AG04449 (cell line): ENCODE measurements at regions not wholly inside any gene's neighbourhood (a gene's known extent, or its start where the extent isn't known, plus 50 kb on each side); places are given as distances from the start of the nearest gene placed in this dataset.
"Not testable (repeated sequence)": the region's sequence is repeated elsewhere in the genome, so short reads cannot be mapped to it uniquely, and the experiment has no call there.

Experiments used
- CTCF ChIA-PET: fragments of 350-600 bp; formaldehyde crosslinking; extraction: SDS; loops from one replicate; lab custom pipeline; 2021; ENCODE audit warnings: antibody characterized with exemption; lab: Yijun Ruan, JAX
- POLR2A ChIA-PET: fragments of 400-600, 350-600 bp; formaldehyde crosslinking; extraction: SDS; loops from one replicate; lab custom pipeline; 2020; ENCODE audit warnings: antibody characterized with exemption, inconsistent platforms; lab: Yijun Ruan, JAX
- DNase-seq: peaks from one replicate; pipeline ENCODE4 v3.0.0-alpha.2; 2010; ENCODE audit warnings: low read depth, low spot score
- H3K4me3 ChIP-seq: 2 replicates; pipeline ENCODE4 v1.5.1; 2011; ENCODE audit warnings: low read depth, mild to moderate bottlenecking, control low read depth, low read length
- TF ChIP-seq, protein P1 (sequence below): IDR thresholded peaks from one replicate; pipeline ENCODE4 v1.5.1; 2011; ENCODE audit warnings: mild to moderate bottlenecking, moderate library complexity, low read length, control low read depth, inconsistent platforms; ENCODE audit not compliant: insufficient read depth; ENCODE audit errors: missing control alignments

DNA sequence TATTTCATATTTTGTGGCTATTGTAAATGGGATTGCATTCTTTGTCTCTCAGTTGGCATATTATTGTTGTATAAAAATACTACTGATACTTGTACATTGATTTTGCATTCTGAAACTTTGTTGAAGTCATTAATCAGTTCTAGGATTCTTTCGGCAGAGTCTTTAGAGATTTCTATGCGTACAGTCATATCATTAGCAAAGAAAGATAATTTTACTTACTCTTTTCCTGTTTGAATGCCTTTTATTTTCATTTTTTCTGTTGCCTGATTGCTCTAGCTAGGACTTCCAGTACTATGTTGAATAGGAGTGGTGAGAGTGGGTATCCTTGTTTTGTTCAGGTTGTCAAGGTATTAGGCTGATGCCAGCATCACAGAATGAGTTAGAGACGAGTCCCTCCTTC lies 722.0 kb upstream of the PCDH10 start:
- DNase-seq: no peak
- TF ChIP-seq, protein P1, sequence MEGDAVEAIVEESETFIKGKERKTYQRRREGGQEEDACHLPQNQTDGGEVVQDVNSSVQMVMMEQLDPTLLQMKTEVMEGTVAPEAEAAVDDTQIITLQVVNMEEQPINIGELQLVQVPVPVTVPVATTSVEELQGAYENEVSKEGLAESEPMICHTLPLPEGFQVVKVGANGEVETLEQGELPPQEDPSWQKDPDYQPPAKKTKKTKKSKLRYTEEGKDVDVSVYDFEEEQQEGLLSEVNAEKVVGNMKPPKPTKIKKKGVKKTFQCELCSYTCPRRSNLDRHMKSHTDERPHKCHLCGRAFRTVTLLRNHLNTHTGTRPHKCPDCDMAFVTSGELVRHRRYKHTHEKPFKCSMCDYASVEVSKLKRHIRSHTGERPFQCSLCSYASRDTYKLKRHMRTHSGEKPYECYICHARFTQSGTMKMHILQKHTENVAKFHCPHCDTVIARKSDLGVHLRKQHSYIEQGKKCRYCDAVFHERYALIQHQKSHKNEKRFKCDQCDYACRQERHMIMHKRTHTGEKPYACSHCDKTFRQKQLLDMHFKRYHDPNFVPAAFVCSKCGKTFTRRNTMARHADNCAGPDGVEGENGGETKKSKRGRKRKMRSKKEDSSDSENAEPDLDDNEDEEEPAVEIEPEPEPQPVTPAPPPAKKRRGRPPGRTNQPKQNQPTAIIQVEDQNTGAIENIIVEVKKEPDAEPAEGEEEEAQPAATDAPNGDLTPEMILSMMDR: no peak
- POLR2A ChIA-PET: no interaction called here

DNA sequence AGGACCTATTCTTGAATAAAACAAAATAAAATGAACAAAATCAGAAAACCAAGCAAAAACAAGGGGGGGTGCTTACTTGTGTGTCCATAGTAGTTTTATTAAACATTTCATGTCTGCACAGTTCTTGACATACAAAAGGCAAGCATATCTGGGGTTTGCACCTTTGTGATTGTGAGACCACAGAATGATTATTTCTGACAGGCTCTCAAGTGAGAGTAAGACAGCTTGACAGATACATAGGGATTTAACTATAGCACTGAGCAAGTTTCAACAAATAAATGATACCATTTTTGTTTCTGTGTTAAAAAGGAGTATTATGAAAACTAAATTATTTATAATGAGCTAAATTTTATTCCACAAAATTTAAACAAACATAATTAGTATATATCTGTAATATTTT lies 712.0 kb upstream of the PCDH10 start:
- DNase-seq: no peak
- TF ChIP-seq, protein P1: no peak
- ChIA-PET POLR2A (no interaction called here), CTCF (no interaction called here)
- no peak overlapping the region for H3K4me3 ChIP-seq

More for the DNA sequence above, 722.0 kb upstream of the PCDH10 start:
- CTCF ChIA-PET: no interaction called here
- H3K4me3 ChIP-seq: no peak overlapping the region

DNA sequence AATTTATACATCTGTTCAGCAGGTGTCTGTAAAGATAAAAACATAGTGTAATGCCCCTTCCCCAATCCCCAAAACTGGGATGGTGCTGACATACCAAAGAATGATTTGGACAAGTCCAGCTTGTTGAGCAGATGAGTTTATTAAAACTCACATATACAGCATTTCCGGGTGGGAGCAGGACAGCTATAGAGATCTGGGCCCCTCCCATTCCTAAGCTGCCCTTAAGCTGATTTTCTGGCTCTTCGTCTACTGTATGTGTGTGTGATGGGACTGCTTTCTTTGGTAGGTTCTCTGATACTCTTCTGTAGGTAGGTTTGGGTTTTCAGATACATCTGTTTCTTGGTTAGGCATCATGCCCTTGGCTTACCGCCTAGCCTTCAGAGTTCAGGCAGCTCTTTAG lies 703.7 kb upstream of the PCDH10 start:
- H3K4me3 ChIP-seq: no peak overlapping the region
- TF ChIP-seq, protein P1: no peak
- no peak for DNase-seq
- CTCF ChIA-PET: no interaction called here
- POLR2A ChIA-PET: no interaction called here

DNA sequence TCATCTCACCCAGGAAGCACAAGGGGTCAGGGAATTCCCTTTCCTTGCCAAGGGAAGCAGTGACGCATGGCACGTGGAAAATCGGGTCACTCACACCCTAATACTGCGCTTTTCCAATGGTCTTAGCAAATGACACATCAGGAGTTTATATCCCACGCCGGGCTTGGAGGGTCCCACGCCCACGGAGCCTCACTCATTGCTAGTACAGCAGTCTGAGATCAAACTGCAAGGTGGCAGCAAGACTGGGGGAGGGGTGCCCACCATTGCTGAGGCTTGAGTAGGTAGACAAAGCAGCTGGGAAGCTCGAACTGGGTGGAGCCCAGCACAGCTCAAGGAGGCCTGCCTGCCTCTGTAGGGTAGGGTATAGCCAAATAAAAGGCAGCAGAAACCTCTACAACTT lies 691.1 kb upstream of the PCDH10 start:
- POLR2A ChIA-PET, CTCF ChIA-PET, H3K4me3 ChIP-seq, DNase-seq: not testable (repeated sequence)

DNA sequence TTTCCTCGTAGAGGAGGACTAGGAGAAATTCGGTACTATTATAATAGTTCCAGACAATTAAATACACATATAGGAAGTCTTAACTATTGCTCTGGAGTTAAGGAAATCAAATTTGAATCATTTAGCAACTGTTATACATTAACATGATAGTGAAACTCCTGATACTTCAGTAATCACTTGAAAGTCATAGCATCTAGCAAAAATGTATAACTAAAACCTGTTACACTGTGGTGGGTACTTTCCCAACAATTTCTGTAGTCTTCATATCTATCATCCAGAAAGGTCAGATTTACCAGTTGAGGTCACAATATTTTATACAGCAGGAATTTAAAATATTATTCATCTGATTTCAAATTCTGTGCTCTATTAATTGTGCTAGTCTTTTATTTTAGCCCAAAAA lies 669.6 kb upstream of the PCDH10 start:
- no peak for DNase-seq
- TF ChIP-seq, protein P1: no peak
- no peak overlapping the region for H3K4me3 ChIP-seq
- CTCF ChIA-PET: no interaction called here
- POLR2A ChIA-PET: no interaction called here

DNA sequence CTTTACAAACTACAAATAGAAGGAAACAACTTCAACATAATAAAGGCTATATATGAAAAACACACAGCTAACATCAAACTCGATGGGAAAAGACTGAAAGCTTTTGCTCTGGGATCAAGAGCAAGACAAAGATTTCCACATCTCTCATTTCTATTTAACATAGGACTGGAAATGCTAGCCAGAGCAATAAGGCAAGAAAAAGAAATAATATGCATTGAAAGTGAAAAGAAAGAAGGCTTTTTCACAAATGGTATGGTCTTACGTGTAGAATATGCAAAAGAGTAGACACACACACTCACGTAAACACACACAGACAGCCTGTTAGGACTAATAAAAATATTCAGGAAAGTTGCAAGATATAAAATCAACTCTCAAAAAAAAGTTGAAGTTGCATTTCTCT lies 660.5 kb upstream of the PCDH10 start:
- DNase-seq: no peak
- CTCF ChIA-PET: no interaction called here
- H3K4me3 ChIP-seq: no peak overlapping the region
- POLR2A ChIA-PET: no interaction called here
- TF ChIP-seq, protein P1: no peak

DNA sequence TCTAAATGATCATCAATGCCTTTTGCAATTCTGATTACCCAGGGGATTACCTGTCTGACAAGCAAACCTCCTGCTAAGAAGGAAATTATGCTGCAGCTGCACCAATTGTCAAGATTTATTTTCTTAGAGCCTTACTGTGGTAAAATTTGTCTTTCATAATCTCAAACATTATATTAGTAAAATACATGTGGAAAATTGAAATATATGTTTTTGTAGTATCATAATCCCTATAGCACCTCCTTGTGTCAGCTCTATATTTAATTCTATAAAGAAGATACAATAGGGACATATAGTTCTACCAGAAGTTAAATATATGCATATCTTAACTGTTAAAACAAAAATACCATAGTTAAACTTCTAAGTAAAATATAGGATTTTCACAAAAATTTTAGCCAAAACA lies 655.6 kb upstream of the PCDH10 start:
- TF ChIP-seq, protein P1: no peak
- H3K4me3 ChIP-seq: no peak overlapping the region
- no peak for DNase-seq
- CTCF ChIA-PET: no interaction called here
- POLR2A ChIA-PET: no interaction called here

DNA sequence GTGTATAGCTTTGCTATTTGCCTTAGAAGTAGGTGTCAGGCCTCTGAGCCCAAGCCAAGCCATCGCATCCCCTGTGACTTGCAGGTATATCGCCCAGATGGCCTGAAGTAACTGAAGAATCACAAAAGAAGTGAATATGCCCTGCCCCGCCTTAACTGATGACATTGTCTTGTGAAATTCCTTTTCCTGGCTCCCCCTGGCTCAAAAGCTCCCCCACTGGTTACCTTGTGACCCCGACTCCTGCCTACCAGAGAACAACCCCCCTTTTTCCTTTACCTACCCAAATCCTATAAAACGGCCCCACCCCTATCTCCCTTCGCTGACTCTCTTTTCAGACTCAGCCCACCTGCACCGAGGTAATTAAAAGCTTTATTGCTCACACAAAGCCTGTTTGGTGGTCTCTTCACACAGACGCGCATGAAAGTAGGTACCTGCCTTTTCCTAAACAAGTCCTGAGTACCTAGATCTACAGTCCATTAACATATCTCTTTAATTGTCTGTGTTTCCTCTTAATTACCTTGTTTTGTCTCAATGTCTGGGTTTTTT lies 653.8 kb upstream of the PCDH10 start:
- POLR2A ChIA-PET, CTCF ChIA-PET, H3K4me3 ChIP-seq, DNase-seq: not testable (repeated sequence)
